ENCODE measurements at regions not wholly inside any gene's neighbourhood (a gene's known extent, or its start where the extent isn't known, plus 50 kb on each side); places are given as distances from the start of the nearest gene placed in this dataset.

DNA sequence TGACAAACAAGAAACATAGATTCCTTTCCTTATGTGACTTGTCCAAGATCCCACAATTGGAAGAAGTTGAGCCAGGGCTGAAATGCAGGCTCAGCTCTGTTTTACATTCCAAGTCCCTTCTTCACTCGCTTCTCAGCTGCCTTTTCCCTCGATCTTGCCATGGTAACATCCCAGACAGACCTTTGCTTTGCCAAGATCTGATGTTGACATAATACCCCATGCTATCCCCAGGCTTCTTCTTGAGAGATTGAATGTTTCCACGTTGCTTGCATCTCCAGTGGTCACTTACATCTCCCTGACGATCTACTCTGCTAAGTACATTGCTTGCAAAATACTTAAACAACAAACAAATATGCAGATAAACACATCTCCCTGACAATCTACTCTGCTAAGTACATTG lies 63.5 kb downstream of the TBXT start:
- Mint-ChIP-seq H3K4me1 (ENCODE audit: low read depth, unreplicated experiment) (peaks cover 3% of the 10 kb centered on the region), H3K36me3 (ENCODE audit: low read depth, unreplicated experiment) (no peaks in the 10 kb centered on the region), H3K9me3 (ENCODE audit: unreplicated experiment) (peaks cover 10% of the 10 kb centered on the region), H3K27me3 (ENCODE audit: low read depth, unreplicated experiment) (peaks cover 22% of the 10 kb centered on the region), H3K27ac (ENCODE audit: unreplicated experiment) (no peak overlapping the region), H3K4me3 (ENCODE audit: unreplicated experiment) (no peak overlapping the region)
- Histone ChIP-seq H3K9ac (ENCODE audit: low read length) (no peak overlapping the region), H2AFZ (ENCODE audit: low read depth, low read length) (no peak overlapping the region), H3K36me3 (ENCODE audit: insufficient read depth, low read length) (no peaks in the 10 kb centered on the region), H3K4me3 (ENCODE audit: insufficient read depth, low read depth, low read length) (no peak overlapping the region), H4K20me1 (ENCODE audit: insufficient read depth, low read length) (no peaks in the 10 kb centered on the region), H3K4me2 (ENCODE audit: low read length) (no peak overlapping the region), H3K27ac (ENCODE audit: low read depth, low read length) (no peak overlapping the region), H3K79me2 (ENCODE audit: insufficient read depth, low read length) (no peaks in the 10 kb centered on the region), H3K4me1 (ENCODE audit: insufficient read depth, low read length) (no peaks in the 10 kb centered on the region), H3K27me3 (ENCODE audit: insufficient read depth, low read length) (peaks cover 5% of the 10 kb centered on the region), H3K9me3 (ENCODE audit: insufficient read depth, low read depth, low read length) (peaks cover 6% of the 10 kb centered on the region)
- FAIRE-seq = no peak
- peak; percentile 21 for DNase-seq (ENCODE audit: low read depth)
- TF ChIP-seq, protein P1, sequence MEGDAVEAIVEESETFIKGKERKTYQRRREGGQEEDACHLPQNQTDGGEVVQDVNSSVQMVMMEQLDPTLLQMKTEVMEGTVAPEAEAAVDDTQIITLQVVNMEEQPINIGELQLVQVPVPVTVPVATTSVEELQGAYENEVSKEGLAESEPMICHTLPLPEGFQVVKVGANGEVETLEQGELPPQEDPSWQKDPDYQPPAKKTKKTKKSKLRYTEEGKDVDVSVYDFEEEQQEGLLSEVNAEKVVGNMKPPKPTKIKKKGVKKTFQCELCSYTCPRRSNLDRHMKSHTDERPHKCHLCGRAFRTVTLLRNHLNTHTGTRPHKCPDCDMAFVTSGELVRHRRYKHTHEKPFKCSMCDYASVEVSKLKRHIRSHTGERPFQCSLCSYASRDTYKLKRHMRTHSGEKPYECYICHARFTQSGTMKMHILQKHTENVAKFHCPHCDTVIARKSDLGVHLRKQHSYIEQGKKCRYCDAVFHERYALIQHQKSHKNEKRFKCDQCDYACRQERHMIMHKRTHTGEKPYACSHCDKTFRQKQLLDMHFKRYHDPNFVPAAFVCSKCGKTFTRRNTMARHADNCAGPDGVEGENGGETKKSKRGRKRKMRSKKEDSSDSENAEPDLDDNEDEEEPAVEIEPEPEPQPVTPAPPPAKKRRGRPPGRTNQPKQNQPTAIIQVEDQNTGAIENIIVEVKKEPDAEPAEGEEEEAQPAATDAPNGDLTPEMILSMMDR (IDR thresholded peaks at IDR 0.05; ENCODE audit: insufficient read depth, low read depth, low read length) = no peak
- no peak for TF ChIP-seq EZH2 (IDR thresholded peaks at IDR 0.05; ENCODE audit: insufficient read depth, low read length)

DNA sequence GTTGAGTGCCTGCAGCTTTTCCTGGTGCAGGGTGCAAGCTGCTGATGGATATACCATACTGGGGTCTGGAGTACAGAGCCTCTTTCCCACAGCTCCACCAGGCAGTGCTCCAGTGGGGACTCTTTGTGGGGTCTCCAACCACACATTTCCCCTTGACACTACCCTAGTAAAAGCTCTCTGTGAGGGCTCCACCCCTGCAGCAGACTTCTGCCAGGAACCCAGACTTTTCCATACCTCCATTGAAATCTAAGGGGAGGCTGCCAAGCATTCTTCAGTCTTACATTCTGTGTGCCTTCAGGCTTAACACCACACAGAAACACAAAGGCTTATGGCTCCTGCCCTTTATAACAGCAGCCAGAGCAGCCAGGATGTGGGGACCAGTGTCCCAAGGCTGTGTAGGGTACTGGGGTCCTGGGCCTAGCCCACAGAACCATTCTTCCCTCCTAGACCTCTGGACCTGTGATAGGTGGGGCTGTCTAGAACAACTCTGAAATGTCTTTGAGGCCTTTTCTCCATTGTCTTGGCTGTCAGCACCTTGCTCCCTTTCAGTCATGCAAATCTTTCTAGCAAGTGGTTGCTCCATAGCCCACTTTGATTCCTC lies 65.7 kb downstream of the TBXT start:
- Histone ChIP-seq H3K27me3 (ENCODE audit: insufficient read depth, low read length) (peaks cover 5% of the 10 kb centered on the region), H3K4me1 (ENCODE audit: insufficient read depth, low read length) (no peaks in the 10 kb centered on the region), H3K27ac (ENCODE audit: low read depth, low read length) (no peak overlapping the region), H3K4me3 (ENCODE audit: insufficient read depth, low read depth, low read length) (no peak overlapping the region), H3K4me2 (ENCODE audit: low read length) (no peak overlapping the region), H3K9me3 (ENCODE audit: insufficient read depth, low read depth, low read length) (peaks cover 6% of the 10 kb centered on the region), H3K79me2 (ENCODE audit: insufficient read depth, low read length) (no peaks in the 10 kb centered on the region), H4K20me1 (ENCODE audit: insufficient read depth, low read length) (no peaks in the 10 kb centered on the region), H3K36me3 (ENCODE audit: insufficient read depth, low read length) (no peaks in the 10 kb centered on the region), H2AFZ (ENCODE audit: low read depth, low read length) (no peak overlapping the region), H3K9ac (ENCODE audit: low read length) (no peak overlapping the region)
- H3K27ac Mint-ChIP-seq (ENCODE audit: unreplicated experiment) = no peak overlapping the region
- peaks cover 10% of the 10 kb centered on the region for H3K9me3 Mint-ChIP-seq (ENCODE audit: unreplicated experiment)
- H3K4me3 Mint-ChIP-seq (ENCODE audit: unreplicated experiment) = no peak overlapping the region
- peaks cover 22% of the 10 kb centered on the region for H3K27me3 Mint-ChIP-seq (ENCODE audit: low read depth, unreplicated experiment)
- no peaks in the 10 kb centered on the region for H3K36me3 Mint-ChIP-seq (ENCODE audit: low read depth, unreplicated experiment)
- no peak for FAIRE-seq
- H3K4me1 Mint-ChIP-seq (ENCODE audit: low read depth, unreplicated experiment) = peaks cover 3% of the 10 kb centered on the region
- TF ChIP-seq, protein P1 (IDR thresholded peaks at IDR 0.05; ENCODE audit: insufficient read depth, low read depth, low read length) = no peak
- no peak for TF ChIP-seq EZH2 (IDR thresholded peaks at IDR 0.05; ENCODE audit: insufficient read depth, low read length)
- DNase-seq (ENCODE audit: low read depth) = no peak

DNA sequence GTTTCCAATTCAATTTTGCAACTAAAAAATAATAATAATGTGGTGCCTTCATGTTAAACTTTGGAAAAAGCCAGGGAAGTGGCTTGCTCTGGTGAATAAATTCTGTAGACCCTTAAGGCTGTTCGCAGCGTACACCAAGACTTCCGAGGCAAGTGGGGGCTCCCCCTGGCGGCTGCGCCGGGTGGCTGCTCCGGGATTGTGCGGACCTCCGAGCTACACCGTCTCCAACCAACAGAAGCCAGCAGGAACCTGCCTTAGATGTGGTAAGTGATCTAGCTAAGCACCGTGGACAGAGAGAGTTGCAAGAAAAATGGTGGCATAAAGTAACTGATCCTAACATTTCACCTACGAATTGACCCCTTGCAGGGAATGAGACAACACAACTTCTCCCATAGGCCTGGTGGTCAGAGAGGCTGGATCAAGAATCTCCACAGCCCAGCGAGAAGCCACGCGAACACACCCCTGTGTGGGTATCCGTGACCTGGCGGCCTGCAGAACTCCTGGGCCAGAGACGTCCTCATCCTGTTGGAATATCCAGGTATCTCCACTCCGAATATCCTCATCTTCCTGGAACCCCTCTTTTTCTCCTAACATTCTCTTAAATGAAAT lies 69.6 kb downstream of the TBXT start:
- Histone ChIP-seq H3K4me3 (ENCODE audit: insufficient read depth, low read depth, low read length) (peak overlapping the region; percentile 40), H3K9me3 (ENCODE audit: insufficient read depth, low read depth, low read length) (peaks cover 6% of the 10 kb centered on the region), H3K79me2 (ENCODE audit: insufficient read depth, low read length) (no peaks in the 10 kb centered on the region), H3K27ac (ENCODE audit: low read depth, low read length) (no peak overlapping the region), H2AFZ (ENCODE audit: low read depth, low read length) (no peak overlapping the region), H3K4me2 (ENCODE audit: low read length) (peak overlapping the region; percentile 81), H4K20me1 (ENCODE audit: insufficient read depth, low read length) (no peaks in the 10 kb centered on the region), H3K9ac (ENCODE audit: low read length) (peak overlapping the region; percentile 21), H3K36me3 (ENCODE audit: insufficient read depth, low read length) (no peaks in the 10 kb centered on the region), H3K4me1 (ENCODE audit: insufficient read depth, low read length) (no peaks in the 10 kb centered on the region), H3K27me3 (ENCODE audit: insufficient read depth, low read length) (no peaks in the 10 kb centered on the region)
- Mint-ChIP-seq H3K36me3 (ENCODE audit: low read depth, unreplicated experiment) (no peaks in the 10 kb centered on the region), H3K4me1 (ENCODE audit: low read depth, unreplicated experiment) (peaks cover 1% of the 10 kb centered on the region), H3K27ac (ENCODE audit: unreplicated experiment) (no peak overlapping the region), H3K4me3 (ENCODE audit: unreplicated experiment) (peak overlapping the region; percentile 84), H3K9me3 (ENCODE audit: unreplicated experiment) (peaks cover 10% of the 10 kb centered on the region), H3K27me3 (ENCODE audit: low read depth, unreplicated experiment) (peaks cover 3% of the 10 kb centered on the region)
- FAIRE-seq (no peak), DNase-seq (ENCODE audit: low read depth) (peak; percentile 47)
- TF ChIP-seq, protein P1 (IDR thresholded peaks at IDR 0.05; ENCODE audit: insufficient read depth, low read depth, low read length) = peak; percentile 88
- no peak for TF ChIP-seq EZH2 (IDR thresholded peaks at IDR 0.05; ENCODE audit: insufficient read depth, low read length)
